AG10803 (cell line): ENCODE measurements at regions not wholly inside any gene's neighbourhood (a gene's known extent, or its start where the extent isn't known, plus 50 kb on each side); places are given as distances from the start of the nearest gene placed in this dataset.

ENCODE experiments used
- DNase-seq: peaks from one replicate; pipeline ENCODE4 v3.0.0; 2010; ENCODE audit warnings: low read depth
- H3K4me3 ChIP-seq: 2 replicates; pipeline ENCODE4 v1.5.1; 2011; ENCODE audit warnings: mild to moderate bottlenecking, low read length, control low read depth
- TF ChIP-seq, protein P1 (sequence below): conservative IDR thresholded peaks from 2 replicates; pipeline ENCODE4 v1.5.1; 2011; ENCODE audit warnings: mild to moderate bottlenecking, low read length, control low read depth, inconsistent platforms

DNA sequence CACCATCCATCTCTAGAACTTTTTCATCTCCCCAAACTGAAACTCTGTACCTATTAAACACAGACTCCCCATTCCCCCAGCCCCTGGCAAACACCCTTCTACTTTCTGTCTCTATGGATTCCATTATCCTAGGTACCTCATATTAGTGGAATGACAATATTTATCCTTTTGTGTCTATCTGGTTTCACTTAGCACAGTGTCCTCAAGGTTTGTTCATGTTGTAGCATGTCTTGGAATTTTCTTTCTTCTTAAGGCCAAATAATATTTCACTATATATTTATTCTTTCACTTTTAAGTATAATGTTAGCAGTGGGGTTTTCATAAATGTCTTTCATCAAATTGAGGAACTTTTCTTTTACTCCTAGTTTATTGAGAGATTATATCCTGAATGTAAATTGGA lies 56.8 kb upstream of the DSP start:
- no peak for DNase-seq
- TF ChIP-seq, protein P1, sequence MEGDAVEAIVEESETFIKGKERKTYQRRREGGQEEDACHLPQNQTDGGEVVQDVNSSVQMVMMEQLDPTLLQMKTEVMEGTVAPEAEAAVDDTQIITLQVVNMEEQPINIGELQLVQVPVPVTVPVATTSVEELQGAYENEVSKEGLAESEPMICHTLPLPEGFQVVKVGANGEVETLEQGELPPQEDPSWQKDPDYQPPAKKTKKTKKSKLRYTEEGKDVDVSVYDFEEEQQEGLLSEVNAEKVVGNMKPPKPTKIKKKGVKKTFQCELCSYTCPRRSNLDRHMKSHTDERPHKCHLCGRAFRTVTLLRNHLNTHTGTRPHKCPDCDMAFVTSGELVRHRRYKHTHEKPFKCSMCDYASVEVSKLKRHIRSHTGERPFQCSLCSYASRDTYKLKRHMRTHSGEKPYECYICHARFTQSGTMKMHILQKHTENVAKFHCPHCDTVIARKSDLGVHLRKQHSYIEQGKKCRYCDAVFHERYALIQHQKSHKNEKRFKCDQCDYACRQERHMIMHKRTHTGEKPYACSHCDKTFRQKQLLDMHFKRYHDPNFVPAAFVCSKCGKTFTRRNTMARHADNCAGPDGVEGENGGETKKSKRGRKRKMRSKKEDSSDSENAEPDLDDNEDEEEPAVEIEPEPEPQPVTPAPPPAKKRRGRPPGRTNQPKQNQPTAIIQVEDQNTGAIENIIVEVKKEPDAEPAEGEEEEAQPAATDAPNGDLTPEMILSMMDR = no peak
- no peak overlapping the region for H3K4me3 ChIP-seq

- no peak for DNase-seq
- TF ChIP-seq, protein P1 = no peak
- H3K4me3 ChIP-seq = no peak overlapping the region
Observed at GRCh38 chr6:7486951-7487350, 54.5 kb upstream of the DSP start.

DNA sequence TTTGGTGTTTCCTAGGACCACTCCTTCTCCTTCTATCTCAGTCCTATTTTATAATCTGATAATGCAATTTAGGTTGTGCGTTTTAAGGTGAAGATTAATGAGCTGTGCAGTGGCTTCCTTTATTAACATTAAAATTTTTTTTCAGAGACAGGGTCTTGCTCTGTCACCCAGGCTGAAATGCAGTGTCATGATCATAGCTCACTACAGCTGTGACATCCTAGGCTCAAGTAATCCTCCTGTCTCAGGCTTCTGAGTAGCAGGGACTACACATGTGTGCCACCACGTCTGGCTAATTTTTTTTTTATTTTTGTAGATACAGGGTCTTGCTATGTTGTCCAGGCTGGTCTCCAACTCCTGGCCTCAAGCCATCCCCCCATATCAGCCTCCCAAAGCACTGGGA lies 53.0 kb upstream of the DSP start:
- H3K4me3 ChIP-seq = no peak overlapping the region
- DNase-seq = no peak
- TF ChIP-seq, protein P1 = no peak

DNA sequence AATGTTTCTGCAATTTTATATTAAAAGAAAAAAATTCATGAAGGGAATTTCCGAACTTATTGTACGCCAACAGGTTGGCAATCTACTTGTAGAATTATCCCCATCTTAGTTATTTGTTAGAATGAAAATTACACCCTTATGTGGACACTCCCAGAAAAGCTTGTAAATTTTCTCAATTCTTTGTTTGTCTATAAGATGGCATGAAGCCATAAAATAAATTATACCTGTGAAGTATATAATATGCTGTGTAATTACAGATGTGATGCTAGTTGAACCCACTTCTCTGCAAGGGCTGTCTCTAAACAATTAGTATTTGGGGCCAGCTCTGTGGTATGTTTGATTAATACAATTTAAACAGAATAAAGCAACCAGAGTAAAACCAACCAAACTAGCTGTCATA lies 52.1 kb upstream of the DSP start:
- DNase-seq = no peak
- TF ChIP-seq, protein P1 = no peak
- no peak overlapping the region for H3K4me3 ChIP-seq
